ENCODE measurements at regions not wholly inside any gene's neighbourhood (a gene's known extent, or its start where the extent isn't known, plus 50 kb on each side); places are given as distances from the start of the nearest gene placed in this dataset.

DNA sequence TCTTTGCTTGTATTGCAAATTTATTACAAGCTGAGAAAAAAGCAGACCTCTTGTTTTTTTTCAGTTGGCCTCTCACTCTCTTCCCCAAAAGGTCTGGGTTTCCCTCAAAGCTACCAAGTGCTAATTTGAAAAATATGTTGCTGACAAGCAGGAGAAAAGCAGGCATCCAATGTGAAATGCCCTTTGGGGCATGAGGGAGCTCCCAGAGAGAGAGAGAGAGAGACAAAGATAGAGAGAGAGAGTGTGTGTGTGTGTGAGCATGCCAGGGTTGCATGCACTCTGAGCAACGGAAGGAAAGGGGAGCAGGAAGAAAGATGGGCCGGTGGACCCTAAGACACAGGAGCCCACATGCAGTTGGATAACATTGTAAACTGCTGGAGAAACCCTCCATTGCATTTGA lies 358.4 kb downstream of the TMEM38B start:
- TF ChIP-seq, protein P1, sequence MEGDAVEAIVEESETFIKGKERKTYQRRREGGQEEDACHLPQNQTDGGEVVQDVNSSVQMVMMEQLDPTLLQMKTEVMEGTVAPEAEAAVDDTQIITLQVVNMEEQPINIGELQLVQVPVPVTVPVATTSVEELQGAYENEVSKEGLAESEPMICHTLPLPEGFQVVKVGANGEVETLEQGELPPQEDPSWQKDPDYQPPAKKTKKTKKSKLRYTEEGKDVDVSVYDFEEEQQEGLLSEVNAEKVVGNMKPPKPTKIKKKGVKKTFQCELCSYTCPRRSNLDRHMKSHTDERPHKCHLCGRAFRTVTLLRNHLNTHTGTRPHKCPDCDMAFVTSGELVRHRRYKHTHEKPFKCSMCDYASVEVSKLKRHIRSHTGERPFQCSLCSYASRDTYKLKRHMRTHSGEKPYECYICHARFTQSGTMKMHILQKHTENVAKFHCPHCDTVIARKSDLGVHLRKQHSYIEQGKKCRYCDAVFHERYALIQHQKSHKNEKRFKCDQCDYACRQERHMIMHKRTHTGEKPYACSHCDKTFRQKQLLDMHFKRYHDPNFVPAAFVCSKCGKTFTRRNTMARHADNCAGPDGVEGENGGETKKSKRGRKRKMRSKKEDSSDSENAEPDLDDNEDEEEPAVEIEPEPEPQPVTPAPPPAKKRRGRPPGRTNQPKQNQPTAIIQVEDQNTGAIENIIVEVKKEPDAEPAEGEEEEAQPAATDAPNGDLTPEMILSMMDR (IDR thresholded peaks at IDR 0.05) = no peak
- TF ChIP-seq POLR2AphosphoS5 (IDR thresholded peaks at IDR 0.05) = no peak
- no peak for TF ChIP-seq POLR2A (IDR thresholded peaks at IDR 0.05)
